ENCODE measurements at regions not wholly inside any gene's neighbourhood (a gene's known extent, or its start where the extent isn't known, plus 50 kb on each side); places are given as distances from the start of the nearest gene placed in this dataset.

DNA sequence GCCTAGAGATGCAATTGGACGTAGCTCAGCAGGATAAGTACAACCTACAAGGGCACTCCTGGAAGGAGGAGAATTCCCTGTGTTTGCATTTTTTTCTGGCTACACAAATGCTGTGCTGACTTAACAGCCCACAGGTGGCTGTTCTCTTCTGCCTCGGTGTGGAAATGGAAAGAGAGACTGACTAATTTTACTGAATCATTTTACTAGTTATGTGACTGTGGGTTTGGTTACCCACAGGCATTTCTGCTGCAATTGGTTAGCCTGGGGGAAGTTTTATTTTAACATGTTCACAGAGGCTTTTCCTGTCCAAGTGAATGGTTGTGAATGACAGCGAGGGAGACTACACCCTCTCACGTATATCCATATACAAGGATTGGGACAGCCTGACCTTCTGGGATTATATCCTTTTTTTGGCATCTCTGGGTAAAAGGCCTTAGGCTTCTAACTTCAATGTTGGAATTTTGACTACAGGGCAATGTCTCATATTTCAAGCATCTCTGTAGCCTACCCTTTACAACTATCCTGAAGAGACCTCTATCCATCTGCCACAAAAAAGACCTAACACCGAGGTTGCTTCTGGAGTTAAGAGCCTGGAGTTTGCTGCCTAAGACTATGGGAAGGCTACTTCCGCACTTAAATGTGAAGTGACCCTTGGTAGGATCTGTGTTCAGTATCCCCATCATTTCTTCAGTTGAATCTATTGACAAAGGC is 67.2 kb upstream of the TP63 start:
- DNase-seq: no peak

GRCh38 chr3:189566550-189567130 is 64.5 kb upstream of the TP63 start:
- no peak for DNase-seq

DNA sequence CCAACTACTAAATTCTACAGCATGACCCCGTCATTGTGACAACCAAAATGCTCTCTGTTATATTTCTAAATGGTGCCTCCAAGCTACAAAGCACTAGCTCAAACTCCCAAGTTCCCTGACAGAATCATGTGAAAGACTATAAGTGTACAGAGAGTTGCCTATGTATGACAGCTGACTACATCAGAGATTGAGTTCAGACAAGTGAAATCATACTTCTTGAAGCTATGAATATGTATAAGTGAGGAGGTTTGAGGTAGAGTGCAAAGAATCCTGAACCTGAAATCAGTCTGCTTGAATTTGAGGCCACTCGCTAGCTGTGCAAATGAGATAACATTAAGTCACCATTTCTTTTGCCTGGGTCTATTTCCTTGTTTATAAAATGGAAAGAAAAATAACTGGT is 63.9 kb upstream of the TP63 start:
- no peak for DNase-seq

- DNase-seq: no peak
These were observed 63.3 kb upstream of the TP63 start for GRCh38 chr3:189567766-189568420.

GRCh38 chr3:189568961-189569360 is 62.2 kb upstream of the TP63 start:
- no peak for DNase-seq

GRCh38 chr3:189569473-189569872 is 61.7 kb upstream of the TP63 start:
- no peak for DNase-seq

- DNase-seq: no peak
These were observed 60.3 kb upstream of the TP63 start for GRCh38 chr3:189570916-189571315.

DNA sequence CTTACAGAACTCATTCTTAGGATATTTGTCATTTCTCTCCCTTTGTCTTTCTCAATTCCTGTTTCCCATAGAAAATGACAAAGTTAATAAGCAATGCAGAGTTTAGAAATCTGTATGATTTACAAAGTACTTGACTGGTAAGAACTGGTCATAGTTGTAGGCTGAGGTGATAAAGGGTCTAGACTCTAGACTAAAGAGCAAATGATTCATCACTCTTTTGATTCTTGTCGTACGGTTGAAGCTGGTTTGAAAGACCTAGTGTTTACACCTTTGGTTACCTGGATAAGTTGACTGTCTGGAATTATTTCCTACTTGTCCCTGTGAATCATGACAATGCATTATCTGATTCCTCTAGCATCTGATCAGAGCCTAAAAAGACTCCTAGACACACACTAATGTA is 58.9 kb upstream of the TP63 start:
- DNase-seq: no peak

DNA sequence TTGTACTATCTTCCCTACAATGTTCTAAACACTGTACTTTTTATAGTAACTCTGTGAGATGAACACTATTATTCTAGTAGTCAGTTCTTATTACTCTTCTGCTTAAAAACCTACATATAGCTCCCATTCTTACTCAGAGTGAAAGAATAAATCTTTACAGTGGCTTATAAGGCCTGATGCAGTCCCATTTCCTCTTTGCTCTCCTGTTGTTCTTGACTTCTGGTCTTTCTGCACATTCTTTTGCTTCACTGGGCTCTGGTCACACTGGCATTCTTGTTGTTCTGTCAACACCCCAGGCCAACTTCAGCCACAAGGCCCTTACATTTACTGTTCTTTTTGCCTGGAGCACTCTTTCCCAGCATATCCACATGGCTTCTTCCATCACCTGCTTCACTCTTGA is 58.2 kb upstream of the TP63 start:
- DNase-seq: no peak

DNA sequence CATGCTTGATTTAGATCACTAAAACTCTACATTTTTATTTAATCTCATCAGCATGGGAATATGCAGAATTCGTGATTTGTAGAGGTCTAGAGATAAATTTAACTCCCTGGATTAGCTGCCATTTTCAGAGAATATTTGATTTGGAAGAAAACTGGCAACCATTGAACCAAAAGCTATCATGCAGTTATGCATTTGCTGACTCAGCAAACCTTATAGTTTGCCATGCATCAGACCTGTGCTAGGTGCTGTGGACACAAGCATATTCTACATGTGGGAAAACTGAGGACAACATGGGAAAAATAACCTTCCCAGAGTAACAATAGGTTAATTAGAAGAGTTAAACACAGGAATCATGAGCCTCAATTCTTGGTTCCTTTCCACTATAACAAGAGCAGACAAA is 54.7 kb upstream of the TP63 start:
- no peak for DNase-seq

DNA sequence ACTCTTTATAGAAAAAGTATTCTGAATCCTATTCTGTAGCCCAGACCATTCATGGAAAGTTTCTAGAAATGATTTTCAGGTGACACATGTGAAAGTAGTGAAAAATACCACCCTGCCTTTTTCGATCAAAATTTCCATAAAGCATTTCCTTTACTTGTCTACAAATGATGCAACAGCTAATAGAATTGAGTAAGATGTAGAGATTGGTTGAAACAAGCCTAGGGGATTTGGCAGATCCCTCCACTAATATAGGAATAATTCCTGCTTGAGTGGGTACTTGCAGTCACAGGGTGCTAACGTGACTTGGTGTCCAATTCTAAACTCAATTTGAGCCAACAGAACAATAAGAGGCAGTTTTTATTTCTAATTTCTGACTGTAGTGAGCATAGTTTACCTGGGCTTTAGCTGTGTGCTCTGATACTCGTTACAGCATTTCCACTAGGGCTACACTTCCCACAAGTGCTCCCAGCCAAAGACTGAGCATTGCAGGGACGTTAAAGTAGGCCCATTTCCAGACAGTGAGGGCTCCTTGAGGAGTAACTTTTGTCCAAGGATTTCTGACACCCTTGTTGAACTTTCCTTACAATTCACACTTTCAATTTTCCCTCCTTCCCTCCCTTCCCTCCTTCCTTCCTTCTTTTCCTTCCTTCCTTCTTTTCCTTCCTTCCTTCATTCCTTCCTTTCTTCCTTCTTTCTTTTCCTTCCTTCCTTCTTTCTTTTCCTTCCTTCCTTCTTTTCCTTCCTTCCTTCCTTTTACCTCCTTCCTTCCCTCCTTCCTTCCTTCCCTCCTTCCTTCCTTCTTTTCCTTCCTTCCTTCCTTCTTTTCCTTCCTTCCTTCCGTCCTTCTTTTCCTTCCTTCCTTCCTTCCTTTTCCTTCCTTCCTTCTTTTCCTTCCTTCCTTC is 53.9 kb upstream of the TP63 start:
- no peak for DNase-seq

DNA sequence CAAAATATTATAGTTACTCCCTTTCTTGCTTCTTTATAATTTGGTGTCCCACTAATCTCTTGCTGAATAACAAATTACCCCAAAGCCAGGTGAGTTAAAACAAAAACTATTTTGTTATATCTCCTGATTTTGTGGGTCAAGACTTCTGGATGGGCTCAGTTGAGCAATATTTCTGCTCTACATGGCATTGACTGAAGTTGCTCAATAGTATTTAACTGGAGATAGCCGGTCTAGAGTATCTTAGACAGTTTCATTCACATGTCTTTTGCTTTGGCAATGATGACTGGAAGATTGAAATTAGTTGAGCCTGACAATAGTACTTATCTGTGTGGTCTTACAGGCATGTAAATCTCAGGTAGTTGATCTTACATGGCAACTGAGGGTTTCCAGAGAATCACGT is 51.0 kb upstream of the TP63 start:
- DNase-seq: no peak
